ENCODE measurements at regions not wholly inside any gene's neighbourhood (a gene's known extent, or its start where the extent isn't known, plus 50 kb on each side); places are given as distances from the start of the nearest gene placed in this dataset.

DNA sequence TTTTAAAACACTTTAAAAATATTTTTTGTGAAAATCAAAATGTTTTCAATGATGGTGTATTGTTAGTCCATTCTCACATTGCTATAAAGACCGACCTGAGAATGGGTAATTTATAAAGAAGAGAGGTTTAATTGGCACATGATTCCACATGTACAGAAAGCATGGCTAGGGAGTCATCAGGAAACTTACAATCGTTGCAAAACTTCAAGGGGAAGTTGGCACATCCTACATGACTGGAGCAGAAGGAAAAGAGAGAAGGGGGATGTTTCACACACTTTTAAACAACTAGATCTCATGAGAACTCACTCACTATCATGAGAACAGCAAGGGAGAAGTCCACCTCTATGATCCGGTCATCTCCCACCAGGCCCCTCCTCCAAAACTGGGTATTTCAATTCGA lies 110.7 kb downstream of the TMEM47 start:
- TF ChIP-seq CTCF (IDR thresholded peaks at IDR 0.05) (no peak), POLR2AphosphoS5 (IDR thresholded peaks at IDR 0.05) (no peak)

Data from prostate gland (tissue), 2 donors.